ENCODE measurements at regions not wholly inside any gene's neighbourhood (a gene's known extent, or its start where the extent isn't known, plus 50 kb on each side); places are given as distances from the start of the nearest gene placed in this dataset.

DNA sequence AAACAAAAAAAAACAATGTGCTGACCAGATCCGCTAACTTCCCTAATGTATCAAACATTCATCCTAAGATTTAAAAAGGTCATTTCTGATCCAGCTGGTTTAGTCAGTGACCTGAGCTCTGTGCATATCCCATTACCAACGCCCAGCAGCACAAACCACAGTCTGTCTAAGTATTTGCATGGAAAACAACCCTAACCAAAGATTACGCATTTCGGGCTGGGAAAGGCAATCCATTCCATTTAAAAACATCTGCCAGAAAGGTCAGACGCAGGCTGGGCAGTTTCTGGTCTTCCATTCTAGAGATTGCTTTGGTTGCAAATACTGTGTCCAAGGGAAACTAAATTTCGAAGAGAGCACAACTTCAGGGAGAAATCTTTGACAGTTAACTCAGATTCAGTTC lies 234.9 kb downstream of the FLRT2 start:
- DNase-seq (ENCODE audit: low spot score): no peak

DNA sequence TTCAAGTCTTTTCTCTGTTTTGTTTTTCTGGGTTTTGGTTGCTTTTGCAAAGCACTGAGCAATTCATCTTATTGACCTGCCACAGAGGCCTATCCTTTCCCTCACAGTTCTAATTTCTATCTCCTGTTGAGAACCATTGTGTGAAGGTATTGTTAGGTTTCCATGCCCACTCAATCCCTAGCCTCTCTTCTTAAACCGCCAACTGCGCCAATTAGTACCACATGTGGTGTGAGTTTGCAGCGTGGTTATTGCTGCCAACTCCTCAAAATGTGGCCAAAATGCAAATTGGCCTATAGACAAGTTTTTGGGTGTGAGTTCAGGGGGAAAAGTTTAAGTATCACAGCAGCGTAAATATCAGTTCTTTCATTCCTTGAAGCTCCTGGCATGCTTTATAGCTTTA lies 232.6 kb downstream of the FLRT2 start:
- no peak for DNase-seq (ENCODE audit: low spot score)

DNA sequence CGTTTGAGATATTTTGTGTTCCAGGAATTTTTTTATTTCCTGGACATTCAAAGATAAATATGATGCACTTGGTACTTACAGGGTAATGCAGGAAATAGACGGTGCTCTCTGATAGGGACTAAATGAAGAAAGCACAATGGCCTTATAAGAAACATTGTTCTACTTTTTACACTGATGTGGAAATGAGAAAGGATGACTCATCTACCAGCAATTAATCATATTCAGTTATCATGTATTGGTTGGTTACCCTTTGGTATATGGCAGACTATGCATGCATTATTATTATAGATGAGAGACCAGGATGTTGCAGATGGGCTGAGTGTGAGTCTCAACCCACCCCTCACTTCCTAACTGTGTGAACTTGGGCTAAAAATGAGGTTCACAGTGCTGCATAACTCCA lies 222.2 kb downstream of the FLRT2 start:
- DNase-seq (ENCODE audit: low spot score): no peak

DNA sequence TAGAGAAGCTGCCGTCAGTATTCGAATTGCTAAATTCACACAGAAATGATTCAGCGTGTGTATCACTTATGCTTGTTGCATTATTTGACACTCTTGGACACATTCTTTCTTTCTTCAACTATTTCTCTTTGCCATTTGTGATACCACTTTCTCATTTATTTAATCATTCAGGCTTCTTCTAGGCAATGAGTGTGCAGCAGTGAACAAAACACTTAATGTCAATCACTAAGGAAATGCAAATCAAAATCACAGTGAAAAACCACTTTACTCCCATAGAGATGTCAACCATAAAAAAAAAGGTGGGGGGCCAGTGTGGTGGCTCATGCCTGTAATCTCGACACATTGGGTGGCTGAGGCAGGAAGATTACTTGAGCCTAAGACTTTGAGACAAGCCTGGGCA lies 214.6 kb downstream of the FLRT2 start:
- DNase-seq (ENCODE audit: low spot score): no peak

DNA sequence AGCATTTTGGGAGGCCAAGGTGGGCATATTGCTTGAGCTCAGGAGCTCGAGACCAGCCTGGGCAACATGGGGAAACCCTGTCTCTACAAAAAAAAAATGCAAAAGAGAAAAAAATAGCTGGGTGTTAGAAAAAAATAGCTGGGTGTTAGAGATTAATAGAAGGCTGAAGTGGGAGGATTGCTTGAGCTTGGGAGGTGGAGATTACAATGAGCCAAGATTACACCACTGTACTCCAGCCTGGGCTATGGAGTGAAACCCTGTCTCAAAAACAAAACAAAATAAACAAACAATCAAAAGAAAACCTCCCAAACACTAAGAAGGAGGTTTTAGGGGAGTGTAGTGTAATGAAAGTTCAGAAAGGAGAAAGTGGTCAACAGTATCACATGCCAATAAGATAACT lies 202.1 kb downstream of the FLRT2 start:
- no peak for DNase-seq (ENCODE audit: low spot score)

GRCh38 chr14:85731186-85731585 lies 201.2 kb downstream of the FLRT2 start:
- DNase-seq (ENCODE audit: low spot score): no peak

GRCh38 chr14:85728476-85729065 lies 198.6 kb downstream of the FLRT2 start:
- no peak for DNase-seq (ENCODE audit: low spot score)

GRCh38 chr14:85714069-85714468 lies 184.1 kb downstream of the FLRT2 start:
- DNase-seq (ENCODE audit: low spot score): no peak

DNA sequence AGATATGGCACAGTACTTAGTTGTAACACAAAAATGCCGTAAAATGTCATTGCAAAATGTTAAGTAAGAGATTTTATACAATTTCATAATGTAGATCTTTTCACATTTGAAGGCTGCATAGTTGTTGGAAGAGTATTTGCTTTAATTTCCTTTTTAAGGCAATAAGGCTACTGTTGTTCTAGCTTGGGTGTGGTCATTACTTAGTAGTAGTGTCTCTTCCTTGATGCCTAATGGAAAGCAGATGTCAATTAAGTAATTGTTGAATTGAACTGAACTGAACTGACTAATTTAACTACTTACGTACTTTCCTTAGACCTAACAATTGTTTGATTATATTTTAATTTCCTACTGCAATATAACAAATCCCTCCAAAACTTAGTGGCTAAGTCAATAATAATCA lies 181.7 kb downstream of the FLRT2 start:
- DNase-seq (ENCODE audit: low spot score): no peak
